GDM1 (cell line): ENCODE measurements at regions not wholly inside any gene's neighbourhood (a gene's known extent, or its start where the extent isn't known, plus 50 kb on each side); places are given as distances from the start of the nearest gene placed in this dataset.
A peak's percentile ranks its signal among the peaks of the same experiment; 100 is the strongest.
"Not testable (repeated sequence)": the region's sequence is repeated elsewhere in the genome, so short reads cannot be mapped to it uniquely, and the experiment has no call there.

ENCODE experiments used
- DNase-seq: peaks from one replicate; lab custom pipeline; 2025; lab: John Stamatoyannopoulos, UW

DNA sequence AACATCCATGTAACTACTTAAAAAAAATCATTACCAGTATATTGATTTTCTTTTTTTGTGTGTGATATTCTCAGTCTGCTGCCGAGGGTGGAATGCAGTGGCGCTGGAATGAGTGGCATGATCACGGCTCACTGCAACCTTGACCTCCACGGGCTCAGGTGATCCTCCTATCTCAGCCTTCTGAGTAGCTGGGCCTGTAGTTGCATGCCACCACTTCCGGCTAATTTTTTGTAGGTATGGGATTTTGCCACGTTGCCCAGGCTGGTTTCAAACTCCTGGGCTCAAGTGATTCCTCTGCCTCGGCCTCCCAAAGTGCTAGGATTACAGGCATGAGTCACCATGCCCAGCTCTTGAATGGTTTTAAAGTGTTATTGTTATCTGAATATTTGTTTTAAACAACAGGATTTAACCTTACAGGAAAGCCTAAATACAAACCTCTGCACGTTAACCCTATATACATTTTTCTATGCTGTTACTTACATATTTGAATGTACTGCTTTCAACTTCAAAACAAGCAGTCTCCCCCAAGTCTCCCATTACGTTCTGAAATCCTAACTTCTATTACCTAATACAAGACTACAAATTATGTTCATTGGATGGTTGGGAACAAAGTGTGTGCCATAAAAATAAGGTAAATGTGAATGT lies 61.7 kb downstream of the KPNA2 start:
- DNase-seq: no peak

DNA sequence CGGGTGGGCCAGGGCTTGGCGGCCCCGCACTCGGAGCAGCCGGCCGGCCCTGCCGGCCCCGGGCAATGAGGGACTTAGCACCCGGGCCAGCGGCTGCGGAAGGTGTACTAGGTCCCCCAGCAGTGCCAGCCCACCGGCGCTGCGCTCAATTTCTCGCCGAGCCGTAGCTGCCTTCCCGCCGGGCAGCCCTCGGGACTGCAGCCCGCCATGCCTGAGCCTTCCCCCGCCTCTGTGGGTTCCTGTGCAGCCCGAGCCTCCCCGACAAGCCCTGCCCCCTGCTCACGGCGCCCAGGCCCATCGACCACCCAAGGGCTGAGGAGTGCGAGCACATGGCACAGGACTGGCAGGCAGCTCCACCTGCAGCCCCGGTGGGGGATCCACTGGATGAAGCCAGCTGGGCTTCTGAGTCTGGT lies 63.8 kb downstream of the KPNA2 start:
- not testable (repeated sequence) for DNase-seq

DNA sequence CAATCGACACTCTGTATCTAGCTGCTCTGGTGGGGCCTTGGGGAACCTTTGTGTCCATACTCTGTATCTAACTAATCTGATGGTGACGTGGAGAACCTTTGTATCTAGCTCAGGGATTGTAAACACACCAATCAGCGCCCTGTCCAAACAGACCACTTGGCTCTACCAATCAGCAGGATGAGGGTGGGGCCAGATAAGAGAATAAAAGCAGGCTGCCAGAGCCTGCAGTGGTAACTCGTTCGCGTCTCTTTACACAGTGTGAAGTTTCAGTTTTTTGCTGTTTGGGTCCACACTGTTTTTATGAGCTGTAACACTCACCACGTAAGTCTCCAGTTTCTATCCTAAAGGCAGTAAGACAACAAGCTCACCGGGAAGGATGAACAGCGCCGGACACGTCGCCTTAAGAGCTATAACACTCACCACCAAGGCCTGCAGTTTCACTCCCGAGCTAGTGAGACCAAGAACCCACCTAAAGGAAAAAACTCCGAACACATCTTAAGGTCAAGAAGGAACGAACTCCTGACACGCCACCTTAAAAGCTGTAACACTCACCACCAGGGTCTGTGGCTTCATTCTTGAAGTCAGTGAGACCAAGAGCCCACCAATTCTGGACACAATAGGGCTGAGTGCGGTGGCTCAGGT lies 64.6 kb downstream of the KPNA2 start:
- no peak for DNase-seq

DNA sequence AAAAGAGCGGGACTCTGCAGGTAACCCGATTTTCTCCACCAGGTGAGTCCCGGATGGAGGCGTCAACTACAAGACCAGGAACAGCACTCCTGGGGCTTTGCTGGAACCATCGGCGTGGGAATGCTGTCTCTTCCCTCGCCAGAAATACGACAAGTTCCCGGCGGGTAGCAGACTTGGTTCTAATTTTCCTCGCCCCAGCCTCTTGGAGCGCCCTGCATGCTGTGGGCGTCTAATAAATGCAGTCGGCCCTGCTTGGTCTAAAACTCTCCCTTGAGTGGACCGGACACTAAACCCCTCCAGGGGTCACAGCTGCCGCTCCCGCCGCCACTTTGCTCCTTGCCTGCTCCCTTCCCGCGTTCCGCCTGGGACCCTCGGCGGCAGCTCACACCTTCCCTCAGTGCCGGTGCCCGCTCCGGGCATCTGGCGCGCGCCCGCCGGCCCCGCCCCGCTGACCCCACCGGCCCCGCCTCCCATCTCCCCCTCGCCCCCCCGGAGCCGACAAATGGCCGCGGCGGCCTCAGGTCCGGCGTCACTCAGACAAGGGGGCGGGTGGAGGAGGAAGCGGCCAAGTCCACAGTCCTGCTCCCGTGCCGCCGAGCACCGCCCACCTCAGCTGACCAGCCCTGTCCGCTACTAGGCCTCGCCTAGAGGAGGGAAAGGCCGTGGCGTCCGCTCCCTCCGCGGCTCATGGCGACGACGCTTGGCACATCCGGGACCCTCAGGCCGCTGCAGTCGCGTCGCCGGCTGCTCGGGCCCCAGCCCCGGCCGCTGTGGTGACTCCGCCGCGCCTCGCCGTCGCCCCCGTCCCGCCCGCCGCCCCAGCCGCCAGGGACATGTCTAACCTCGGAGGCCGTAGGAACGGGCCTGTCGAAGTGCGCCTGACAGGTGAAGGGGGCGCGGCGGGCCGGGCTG lies 65.8 kb downstream of the KPNA2 start:
- DNase-seq: peak; percentile 63

DNA sequence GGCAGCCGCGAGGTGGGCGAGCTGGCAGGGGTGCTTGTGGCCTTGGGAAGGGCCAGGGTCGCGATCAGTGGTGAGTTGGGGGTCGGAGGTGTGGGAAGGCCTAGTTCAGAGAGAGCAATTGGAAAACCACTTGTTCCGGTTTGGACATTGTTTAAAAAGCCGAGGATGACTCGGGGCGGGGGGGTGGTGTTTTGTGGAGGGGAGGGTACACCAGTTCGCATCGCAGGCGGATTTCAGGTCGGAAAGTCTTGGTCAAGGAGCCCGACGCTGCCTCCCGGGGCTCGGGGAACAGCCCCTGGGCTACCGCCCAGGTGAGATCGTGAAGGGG lies 66.4 kb downstream of the KPNA2 start:
- DNase-seq: no peak

DNA sequence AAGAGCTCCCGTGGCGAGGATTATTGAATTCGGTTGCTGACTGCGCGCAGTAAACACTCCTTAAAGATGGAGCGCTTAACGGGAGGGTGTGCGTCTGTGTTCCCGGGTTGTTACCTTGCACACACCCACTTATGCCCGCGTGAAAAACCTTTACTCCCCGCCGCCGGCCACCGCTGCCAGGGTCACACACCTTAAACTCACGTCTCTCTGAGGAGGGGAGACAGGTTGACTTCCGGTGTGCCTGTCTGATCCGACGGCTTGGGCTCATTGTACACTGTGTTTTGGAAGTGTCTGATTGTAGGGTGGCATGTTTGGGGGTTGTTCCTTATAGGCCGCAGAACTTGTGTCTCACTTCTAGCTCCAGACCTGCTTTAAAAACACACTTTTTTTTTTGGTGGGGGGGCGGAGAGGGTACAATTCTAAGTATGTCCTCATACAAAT lies 66.8 kb downstream of the KPNA2 start:
- no peak for DNase-seq

DNA sequence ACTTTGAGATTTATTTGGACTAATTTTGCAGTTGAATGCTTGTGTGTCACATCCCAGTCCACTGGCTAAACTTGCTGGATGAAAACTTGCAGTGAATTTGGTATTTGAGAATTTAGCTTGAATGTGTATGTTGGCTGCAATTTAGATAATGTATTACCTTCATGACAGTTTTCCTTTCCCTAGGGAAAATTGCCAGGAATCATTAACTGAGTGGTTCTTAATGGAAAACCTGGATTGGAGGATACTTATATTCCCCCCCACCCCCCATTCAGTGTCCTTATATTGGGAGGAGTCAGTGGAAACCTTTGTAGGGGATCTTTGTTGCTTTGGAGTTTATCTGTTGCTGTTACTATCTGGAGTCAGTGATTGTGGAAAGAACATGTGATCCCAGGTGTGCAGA lies 67.6 kb downstream of the KPNA2 start:
- no peak for DNase-seq

DNA sequence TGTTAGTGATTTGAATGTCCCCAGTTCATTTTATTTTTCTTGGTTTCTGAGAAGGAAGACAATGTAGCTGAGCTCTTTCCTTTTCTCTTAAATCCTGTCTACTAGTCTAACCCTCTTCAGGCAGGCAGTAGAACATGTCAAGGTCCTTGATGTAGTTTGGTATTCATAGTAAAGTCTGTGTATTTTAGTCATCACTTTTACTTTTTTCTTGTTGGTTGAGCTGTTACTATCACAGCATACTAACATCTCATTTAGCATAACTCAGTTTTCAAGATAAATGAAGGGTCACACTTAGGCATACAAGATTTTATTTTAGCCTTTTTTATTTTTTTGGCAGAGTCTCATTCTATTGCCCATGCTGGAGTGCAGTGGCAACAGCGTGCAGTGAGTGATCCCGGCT lies 70.5 kb downstream of the KPNA2 start:
- DNase-seq: no peak

DNA sequence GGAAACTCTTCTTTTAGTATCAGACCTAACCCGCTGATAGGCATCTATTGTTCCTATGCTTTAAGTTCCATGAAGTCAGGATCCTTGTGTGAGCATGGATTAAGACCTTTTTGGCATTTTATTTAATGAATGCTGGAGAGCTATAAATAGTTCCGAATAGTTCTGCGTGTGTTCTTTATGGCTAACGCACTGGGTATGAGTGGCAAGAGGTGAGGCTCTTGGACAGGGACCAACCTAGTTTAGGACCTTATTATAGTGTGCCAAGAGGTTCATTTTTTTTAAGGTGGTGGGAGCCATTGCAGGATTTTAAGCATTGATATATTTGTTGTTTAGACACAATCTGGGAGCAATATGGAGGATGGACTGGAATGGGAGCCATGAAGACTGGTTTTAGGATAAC lies 71.8 kb downstream of the KPNA2 start:
- no peak for DNase-seq

DNA sequence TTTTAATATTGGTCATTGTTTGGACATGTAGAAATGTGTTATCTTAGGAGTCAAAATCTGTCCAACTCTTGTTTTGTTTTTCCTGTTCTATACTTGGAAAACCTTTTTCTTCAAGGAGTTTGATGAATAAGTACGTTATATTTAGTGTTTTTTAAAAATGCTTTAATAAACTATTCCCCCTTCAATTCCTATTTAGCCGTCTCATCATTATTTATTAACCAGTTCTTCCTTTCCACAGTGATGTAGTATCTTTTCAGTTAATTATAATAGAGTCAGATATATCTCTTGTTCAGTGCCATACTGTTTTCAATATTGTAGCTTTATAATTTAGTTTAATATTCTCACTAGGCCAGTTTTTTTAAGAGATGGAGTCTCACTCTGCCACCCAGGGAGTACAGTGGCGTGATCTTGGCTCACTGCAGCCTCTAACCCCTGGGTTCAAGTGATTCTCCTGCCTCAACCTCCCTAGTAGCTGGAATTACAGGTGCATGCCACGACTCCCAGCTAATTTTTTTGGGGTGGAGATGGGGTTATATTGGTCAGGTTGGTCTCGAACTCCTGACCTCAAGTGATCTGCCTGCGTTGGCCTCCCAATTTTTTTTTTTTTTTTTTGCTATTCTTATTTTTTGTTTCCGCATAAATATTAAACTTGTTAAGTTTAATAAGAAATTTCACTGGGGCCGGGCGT lies 72.9 kb downstream of the KPNA2 start:
- no peak for DNase-seq

DNA sequence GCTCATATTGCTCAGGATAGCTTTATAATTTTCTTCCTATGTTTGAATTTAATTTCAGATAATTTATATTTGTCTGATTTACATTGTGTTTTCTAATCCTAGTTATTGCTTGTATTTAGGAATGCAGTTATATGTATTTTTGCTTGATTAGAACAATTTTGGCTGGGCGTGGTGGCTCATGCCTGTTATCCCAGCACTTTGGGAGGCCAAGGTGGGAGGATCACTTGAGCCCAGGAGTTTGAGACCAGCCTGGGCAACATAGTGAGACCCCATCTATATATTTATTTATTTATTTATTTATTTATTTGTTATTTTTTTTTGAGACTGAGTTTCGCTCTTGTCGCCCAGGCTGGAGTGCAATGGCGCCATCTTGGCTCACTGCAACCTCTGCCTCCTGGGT lies 73.9 kb downstream of the KPNA2 start:
- DNase-seq: not testable (repeated sequence)

DNA sequence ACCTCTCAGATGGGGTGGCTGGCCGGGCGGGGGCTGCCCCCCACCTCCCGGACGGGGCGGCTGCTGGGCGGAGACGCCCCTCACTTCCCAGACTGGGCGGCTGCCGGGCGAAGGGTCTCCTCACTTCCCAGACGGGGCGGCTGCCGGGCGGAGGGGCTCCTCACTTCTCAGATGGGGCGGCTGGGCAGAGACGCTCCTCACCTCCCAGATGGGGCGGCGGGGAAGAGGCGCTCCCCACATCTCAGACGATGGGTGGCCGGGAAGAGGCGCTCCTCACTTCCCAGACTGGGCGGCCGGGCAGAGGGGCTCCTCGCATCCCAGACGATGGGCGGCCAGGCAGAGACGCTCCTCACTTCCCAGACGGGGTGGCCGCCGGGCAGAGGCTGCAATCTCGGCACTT lies 80.7 kb downstream of the KPNA2 start:
- not testable (repeated sequence) for DNase-seq

DNA sequence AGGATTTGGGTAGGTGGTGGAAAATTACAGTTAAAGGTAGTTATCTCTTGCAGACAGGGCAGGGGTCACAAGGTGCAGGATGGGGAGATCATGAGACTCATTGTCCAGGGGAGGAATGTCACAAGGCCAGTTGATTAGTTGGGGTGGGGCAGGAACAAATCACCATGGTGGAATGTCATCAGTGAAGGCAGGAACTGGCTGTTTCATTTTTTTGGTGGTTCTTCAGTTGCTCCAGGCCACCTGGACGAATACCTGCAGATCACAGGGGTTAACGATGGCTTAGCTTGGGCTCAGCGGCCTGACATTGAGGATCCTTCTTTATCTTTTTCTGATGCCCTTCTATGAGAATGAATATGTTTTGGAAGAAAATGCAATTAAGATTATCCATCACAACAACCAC lies 87.1 kb downstream of the KPNA2 start:
- DNase-seq: no peak

DNA sequence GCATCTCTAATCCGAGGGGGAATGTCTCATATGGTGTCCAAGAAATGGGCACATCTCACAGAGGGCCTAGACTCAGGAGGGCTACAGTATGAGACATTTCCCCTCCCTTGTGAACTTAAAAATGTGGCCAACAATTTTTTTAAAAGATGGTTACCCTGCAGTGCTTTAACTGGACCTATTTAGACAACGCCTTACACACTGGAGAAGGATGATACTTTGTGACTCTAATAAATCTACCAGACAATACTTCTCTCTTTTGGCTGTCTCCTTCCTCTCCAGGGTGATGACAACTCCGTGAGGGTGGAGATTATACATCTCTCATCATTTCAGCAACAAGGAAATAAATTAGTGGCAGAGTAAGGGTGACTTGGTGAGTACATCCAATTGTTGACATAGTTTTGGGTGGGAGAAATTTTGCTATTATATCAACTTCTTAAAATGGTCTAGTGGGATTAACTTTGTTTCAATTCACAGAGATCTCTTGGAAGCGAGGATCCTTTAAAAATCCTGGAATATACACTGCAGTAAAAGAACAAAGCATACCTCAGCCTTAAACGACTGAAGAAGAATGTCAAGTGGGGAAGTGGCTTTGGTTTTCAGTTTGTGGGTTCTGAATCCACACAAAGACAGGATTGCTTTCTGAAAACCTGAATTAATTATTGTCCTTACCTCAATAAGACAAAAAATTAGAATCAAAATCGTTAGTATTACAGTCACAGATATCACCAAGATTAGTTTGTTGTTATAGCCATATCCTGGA lies 89.8 kb downstream of the KPNA2 start:
- DNase-seq: no peak

DNA sequence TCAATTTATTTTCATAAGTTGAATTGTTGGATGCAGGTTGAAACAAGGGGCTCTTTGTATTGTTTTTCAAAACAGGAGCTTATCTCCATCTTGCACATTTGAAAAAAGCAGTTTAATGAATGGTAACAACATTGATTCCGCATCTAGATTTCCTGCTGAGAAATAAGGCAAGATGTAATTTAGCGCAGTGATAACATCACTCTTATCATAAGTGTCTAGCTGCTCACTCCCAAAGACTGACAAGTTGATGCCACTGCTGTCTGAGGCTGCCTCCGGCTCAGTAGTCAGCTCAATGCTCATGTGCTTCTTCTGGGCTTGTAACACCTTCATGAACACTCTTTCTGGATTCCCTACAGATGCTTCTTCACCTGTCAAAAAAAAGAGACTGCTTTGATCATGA lies 92.4 kb downstream of the KPNA2 start:
- no peak for DNase-seq

DNA sequence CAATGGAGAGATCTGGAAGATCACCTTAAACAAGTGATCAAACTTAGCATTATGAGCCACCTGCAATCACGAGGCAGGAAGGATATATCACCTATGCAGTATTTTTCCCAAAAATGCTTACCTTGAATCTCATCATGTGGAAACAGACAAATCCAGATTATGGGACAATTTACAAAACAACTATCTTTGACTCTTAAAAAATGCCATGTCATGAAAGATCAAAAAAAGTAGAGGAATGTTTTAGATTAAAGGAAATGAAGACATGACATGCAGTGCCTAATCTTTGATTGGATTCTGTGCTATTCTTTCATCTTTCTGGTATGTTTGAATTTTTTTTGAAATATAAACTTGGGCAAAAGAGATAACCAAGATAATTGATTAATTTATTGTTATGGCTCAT lies 95.9 kb downstream of the KPNA2 start:
- DNase-seq: no peak

DNA sequence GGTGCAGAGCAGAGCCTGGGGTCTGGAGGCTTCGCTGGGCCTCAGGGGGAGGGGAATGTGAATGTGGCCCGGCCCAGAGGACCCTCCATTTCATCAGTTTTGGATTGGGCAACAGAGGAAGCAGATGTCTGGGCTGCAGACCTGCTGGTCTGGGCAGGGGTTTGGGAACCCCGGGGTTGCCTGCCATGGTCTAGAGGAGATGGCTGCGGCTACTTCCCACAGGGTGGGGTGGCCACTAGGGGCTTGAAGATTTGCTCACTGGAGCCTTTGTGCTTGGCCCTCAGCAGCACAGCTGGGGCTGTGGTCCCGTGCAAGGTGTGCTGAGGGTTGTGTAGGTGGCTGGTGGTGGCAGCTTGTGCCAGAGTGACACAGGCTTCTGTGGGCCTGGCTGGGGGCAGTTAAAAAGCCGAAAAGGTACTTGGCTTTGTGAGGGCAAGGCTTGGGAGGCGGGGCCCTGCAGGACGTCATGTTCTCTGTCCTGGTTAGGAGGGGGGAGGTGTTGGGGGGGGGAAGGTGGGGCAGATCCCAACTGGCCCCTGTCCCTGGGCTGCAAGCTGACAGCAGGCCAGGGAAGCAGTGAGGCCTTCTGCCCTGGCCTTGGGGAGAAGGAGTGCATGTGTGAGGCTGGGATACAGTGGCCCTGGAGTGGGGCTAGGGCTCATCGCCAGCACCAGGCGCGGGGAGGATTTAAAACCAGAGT lies 98.0 kb downstream of the KPNA2 start:
- DNase-seq: no peak

DNA sequence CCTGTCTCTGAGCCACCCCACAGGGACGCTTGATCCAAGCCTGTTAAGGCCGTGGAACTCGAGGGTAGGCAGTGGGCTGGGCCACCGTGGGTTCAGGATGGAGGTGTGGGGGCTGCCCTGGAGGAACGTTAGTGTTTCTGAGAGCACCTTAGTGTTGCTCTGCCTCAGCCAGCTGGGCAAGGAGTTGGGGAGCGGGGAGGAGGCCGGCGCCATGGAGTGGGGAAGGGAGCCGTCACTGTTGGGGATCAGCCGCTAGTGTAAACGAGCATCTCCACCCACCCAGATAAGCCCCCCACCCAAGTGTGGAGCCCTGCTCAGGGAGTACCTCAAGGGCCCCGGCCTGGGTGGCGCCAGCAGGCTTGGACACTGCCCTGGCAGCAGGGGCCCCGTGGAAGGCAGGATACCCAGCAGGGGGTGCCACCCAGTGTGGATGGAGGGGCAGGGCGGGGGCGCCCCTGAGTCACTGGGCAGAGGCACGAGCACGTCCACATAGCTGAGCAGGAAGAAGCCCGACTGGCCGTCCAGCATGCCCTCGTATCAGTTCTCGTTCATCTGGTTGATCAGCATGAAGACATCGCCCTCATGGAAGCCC lies 98.6 kb downstream of the KPNA2 start:
- no peak for DNase-seq

DNA sequence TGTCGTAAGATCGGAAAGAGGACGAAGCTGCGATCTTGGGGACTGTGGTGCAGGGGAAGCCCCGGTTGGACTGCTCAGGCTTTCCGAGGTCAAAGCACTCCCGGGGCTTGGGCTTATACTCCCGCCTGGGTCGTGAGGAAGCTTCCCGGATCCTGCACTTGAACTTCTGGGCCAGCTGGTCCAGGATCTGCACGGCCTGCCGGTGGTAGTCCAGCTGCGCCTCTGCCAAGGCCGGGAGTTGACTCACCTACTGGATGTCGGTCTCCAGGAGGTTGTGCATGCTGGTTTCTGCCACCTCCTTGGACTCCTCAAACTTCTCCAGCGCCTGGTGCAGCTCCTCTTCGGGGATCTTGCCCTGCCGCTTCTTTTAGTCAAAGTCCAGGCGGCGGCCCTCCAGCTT lies 99.2 kb downstream of the KPNA2 start:
- DNase-seq: no peak

DNA sequence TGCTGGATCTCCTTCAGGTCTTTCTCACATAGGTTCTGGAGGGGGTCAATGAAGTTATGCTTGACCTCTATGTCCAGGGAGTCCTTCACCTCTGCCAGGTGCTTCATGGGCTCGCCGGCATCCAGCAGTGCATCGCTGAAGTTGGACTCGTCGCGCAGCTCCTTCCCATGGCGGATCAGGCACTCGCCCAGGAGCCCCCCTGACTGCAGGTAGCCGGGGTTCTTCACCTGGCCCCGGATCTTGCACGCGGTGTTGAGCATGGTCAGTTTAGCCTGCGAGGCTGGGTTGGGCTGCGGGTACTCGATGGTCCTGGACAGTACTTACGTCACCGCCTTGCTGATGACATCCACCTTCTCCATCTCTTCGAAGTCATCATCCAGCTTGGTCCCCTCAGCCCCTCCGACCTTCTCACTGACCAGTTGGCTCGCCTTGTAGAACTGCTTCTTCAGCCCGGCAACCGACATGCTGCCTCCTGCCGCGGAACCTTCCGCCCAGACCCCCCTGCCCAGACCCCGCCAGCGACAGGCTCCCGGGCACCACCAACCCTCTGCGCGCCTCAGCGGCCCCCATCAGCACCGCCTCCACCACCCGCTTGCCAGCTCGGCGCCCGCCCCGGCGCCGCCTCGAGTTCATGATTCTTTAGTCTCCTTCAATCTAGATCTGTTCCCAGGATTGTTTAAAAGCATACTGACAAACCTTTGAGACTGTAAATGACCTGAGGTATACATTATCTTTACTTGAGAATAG lies 99.8 kb downstream of the KPNA2 start:
- DNase-seq: no peak
